ENCODE measurements at regions not wholly inside any gene's neighbourhood (a gene's known extent, or its start where the extent isn't known, plus 50 kb on each side); places are given as distances from the start of the nearest gene placed in this dataset.
"Not testable (repeated sequence)": the region's sequence is repeated elsewhere in the genome, so short reads cannot be mapped to it uniquely, and the experiment has no call there.

DNA sequence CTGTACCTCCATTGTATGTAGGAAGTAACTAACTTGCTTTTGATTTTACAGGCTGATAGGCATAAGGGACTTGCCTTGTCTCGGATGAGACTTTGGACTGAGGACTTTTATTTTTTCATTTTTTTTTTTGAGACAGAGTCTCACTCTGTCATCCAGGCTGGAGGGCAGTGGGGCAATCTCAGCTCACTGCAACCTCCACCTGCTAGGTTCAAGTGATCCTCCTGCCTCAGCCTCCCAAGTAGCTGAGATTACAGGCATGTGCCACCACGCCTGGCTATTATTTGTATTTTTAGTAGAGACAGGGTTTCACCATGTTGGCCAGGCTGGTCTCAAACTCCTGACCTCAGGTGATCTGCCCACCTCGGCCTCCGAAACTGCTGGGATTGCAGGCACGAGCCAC, 80.2 kb upstream of the SYN3 start:
- not testable (repeated sequence) for H3K36me3 ChIP-seq (ENCODE audit: control insufficient read depth in 1 of 2, insufficient read depth in 2 of 2, low read length in 2 of 2); H3K4me3 ChIP-seq (ENCODE audit: low read depth in 1 of 2, low read length in 2 of 2); H3K27ac ChIP-seq (ENCODE audit: low read length); H3K4me1 ChIP-seq (ENCODE audit: control insufficient read depth in 1 of 2, insufficient read depth in 2 of 2, low read length in 2 of 2); H3K27me3 ChIP-seq (ENCODE audit: low read depth, low read length)
- peaks cover 0 to 13% of the 10 kb centered on the region in 2 donors for H3K9me3 ChIP-seq (ENCODE audit: control insufficient read depth in 1 of 2, low read length in 2 of 2)

DNA sequence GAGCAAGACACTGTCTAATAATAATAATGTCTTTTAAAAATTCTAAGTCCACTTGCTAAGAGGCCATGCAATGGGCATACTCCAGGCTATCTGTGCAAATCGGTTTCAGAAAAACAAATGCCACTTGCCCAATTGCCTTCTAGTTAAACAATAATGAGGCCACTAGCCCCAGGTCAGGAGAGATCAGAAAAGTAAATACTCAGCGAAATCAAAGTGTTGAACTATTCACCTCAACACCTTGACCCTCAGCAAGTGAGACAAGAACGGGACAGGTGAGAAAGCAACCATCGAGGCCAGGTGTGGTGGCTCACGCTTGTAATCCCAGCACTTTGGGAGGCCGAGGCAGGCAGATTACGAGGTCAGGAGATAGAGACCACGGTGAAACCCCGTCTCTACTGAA, 72.3 kb upstream of the SYN3 start:
- H3K27ac ChIP-seq (ENCODE audit: low read length) = no peak overlapping the region
- H3K4me1 ChIP-seq (ENCODE audit: control insufficient read depth in 1 of 2, insufficient read depth in 2 of 2, low read length in 2 of 2) = no peaks in the 10 kb centered on the region
- no peaks in the 10 kb centered on the region for H3K36me3 ChIP-seq (ENCODE audit: control insufficient read depth in 1 of 2, insufficient read depth in 2 of 2, low read length in 2 of 2)

DNA sequence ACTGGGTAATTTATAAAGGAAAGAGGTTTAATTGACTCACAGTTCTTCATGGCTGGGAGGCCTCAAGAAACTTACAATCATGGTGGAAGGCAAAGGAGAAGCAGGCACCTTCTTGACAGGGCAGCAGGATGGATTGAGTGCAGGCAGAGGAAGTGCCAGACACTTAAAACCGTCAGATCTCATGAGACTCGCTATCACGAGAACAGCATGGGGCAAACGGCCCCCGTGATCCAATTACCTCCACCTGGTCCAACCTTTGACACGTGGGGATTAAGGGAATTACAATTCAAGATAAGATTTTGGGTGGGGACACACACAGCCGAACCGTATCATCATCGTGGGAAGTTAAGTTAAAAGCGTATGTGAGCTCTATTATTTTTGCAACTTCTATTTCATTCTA, 71.4 kb upstream of the SYN3 start:
- Histone ChIP-seq H3K27ac (ENCODE audit: low read length) (no peak overlapping the region), H3K9me3 (ENCODE audit: control insufficient read depth in 1 of 2, low read length in 2 of 2) (no peaks in the 10 kb centered on the region), H3K4me3 (ENCODE audit: low read depth in 1 of 2, low read length in 2 of 2) (no peak overlapping the region)

More for the DNA sequence above, 72.3 kb upstream of the SYN3 start:
- H3K4me3 ChIP-seq (ENCODE audit: low read depth in 1 of 2, low read length in 2 of 2) = no peak overlapping the region
- H3K9me3 ChIP-seq (ENCODE audit: control insufficient read depth in 1 of 2, low read length in 2 of 2) = no peaks in the 10 kb centered on the region
- no peaks in the 10 kb centered on the region for H3K27me3 ChIP-seq (ENCODE audit: low read depth, low read length)

DNA sequence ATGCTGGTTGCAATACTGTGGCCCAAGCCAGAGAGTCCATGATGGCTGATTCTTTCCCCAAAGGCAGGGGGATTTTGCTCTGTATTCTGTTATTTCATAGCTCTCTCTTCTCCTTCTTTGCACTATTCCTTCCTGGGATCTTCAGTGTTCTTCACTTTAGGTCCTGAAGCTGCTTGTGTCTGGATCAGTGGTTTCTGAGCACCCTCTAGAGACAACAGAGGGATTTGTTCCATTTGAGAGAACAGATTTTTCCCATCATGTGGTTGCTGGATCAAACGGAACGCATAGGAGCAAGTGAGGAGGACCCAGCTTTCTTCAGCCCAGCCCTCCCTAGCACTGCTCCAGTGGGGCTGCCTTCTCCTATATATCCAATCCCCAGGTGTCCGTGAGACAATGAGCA, 68.7 kb upstream of the SYN3 start:
- Histone ChIP-seq H3K4me1 (ENCODE audit: control insufficient read depth in 1 of 2, insufficient read depth in 2 of 2, low read length in 2 of 2) (no peaks in the 10 kb centered on the region), H3K27me3 (ENCODE audit: low read depth, low read length) (no peaks in the 10 kb centered on the region), H3K36me3 (ENCODE audit: control insufficient read depth in 1 of 2, insufficient read depth in 2 of 2, low read length in 2 of 2) (no peaks in the 10 kb centered on the region), H3K27ac (ENCODE audit: low read length) (no peak overlapping the region), H3K9me3 (ENCODE audit: control insufficient read depth in 1 of 2, low read length in 2 of 2) (no peaks in the 10 kb centered on the region), H3K4me3 (ENCODE audit: low read depth in 1 of 2, low read length in 2 of 2) (no peak overlapping the region)

More for the DNA sequence above, 71.4 kb upstream of the SYN3 start:
- no peaks in the 10 kb centered on the region for H3K4me1 ChIP-seq (ENCODE audit: control insufficient read depth in 1 of 2, insufficient read depth in 2 of 2, low read length in 2 of 2)
- no peaks in the 10 kb centered on the region for H3K36me3 ChIP-seq (ENCODE audit: control insufficient read depth in 1 of 2, insufficient read depth in 2 of 2, low read length in 2 of 2)
- no peaks in the 10 kb centered on the region for H3K27me3 ChIP-seq (ENCODE audit: low read depth, low read length)

DNA sequence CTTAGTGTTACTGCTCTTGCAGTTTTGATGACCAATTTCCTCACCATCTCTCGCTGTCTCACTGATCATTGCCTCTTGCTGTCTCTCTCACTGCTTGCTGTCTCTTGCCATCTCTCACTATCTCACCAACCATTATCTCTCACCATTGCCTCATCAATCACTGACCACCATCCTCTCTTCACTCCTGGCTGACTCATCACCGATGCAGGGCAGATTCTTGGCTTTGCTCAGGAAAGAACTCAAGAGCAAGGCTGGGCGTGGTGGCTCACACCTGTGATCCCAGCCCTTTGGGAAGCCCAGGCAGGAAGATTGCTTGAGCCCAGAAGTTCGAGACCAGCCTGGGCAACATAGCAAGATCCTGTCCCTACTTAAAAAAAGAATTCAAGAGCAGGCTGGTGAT, 66.3 kb upstream of the SYN3 start:
- Histone ChIP-seq H3K36me3 (ENCODE audit: control insufficient read depth in 1 of 2, insufficient read depth in 2 of 2, low read length in 2 of 2) (no peaks in the 10 kb centered on the region), H3K27ac (ENCODE audit: low read length) (no peak overlapping the region), H3K9me3 (ENCODE audit: control insufficient read depth in 1 of 2, low read length in 2 of 2) (no peaks in the 10 kb centered on the region), H3K27me3 (ENCODE audit: low read depth, low read length) (no peaks in the 10 kb centered on the region), H3K4me3 (ENCODE audit: low read depth in 1 of 2, low read length in 2 of 2) (no peak overlapping the region), H3K4me1 (ENCODE audit: control insufficient read depth in 1 of 2, insufficient read depth in 2 of 2, low read length in 2 of 2) (no peaks in the 10 kb centered on the region)

DNA sequence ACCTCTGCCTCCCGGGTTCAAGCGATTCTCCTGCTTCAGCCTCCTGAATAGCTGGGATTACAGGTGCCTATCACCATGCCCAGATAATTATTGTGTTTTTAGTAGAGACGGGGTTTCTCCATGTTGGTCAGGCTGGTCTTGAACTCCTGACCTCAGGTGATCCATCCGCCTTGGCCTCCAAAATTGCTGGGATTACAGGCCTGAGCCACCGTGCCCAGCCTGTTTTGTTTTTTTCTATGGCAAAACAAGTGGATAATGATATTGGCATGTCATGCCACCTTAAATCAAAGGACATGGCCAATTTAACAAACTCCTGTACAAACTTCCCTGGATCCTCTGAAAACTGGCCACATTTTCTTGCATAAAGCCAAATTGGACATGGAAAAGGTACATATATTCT, 64.3 kb upstream of the SYN3 start:
- H3K9me3 ChIP-seq (ENCODE audit: control insufficient read depth in 1 of 2, low read length in 2 of 2); H3K27me3 ChIP-seq (ENCODE audit: low read depth, low read length); H3K4me3 ChIP-seq (ENCODE audit: low read depth in 1 of 2, low read length in 2 of 2); H3K27ac ChIP-seq (ENCODE audit: low read length); H3K36me3 ChIP-seq (ENCODE audit: control insufficient read depth in 1 of 2, insufficient read depth in 2 of 2, low read length in 2 of 2); H3K4me1 ChIP-seq (ENCODE audit: control insufficient read depth in 1 of 2, insufficient read depth in 2 of 2, low read length in 2 of 2): not testable (repeated sequence)

DNA sequence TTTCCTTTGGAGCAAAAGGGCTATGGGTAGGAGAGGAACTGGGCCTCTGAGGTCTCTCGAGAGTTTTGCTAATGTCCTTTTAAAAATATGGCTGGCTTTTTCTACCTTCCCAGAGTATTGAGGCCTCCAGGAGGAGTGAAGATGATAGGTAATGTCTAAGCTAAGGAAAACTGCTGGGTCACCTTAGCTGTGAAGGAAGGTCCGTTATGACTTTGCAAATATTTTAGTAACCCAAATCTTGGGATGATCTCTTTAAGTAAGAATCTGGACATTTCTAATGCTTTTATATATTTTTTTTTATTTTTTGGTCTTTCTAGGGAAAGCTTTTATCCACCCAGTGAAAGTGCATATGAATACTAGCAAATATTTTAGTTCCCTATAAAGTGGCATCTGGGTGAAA, 60.9 kb upstream of the SYN3 start:
- Histone ChIP-seq H3K27ac (ENCODE audit: low read length) (no peak overlapping the region), H3K27me3 (ENCODE audit: low read depth, low read length) (no peaks in the 10 kb centered on the region), H3K36me3 (ENCODE audit: control insufficient read depth in 1 of 2, insufficient read depth in 2 of 2, low read length in 2 of 2) (no peaks in the 10 kb centered on the region), H3K4me3 (ENCODE audit: low read depth in 1 of 2, low read length in 2 of 2) (no peak overlapping the region), H3K9me3 (ENCODE audit: control insufficient read depth in 1 of 2, low read length in 2 of 2) (no peaks in the 10 kb centered on the region), H3K4me1 (ENCODE audit: control insufficient read depth in 1 of 2, insufficient read depth in 2 of 2, low read length in 2 of 2) (no peaks in the 10 kb centered on the region)

DNA sequence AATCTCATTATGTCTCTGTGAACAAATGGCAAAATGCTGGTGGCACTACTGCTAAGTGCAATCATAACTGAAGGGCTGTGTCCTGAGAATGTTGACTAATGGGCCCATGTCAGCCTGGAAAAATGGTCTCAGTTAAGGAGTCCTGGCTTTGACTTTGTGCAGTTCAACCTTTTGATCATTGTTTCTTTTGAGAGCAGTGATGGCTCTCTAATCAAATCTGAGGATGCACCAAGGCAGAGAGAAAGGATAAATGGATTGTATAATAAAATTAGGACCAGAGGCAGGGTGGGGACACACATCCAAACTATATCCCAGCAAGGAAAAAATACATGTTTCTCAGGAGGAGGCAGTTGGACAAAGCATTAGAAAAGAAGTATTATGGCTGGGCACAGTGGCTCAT, 59.6 kb upstream of the SYN3 start:
- H3K36me3 ChIP-seq (ENCODE audit: control insufficient read depth in 1 of 2, insufficient read depth in 2 of 2, low read length in 2 of 2) = no peaks in the 10 kb centered on the region
- H3K27me3 ChIP-seq (ENCODE audit: low read depth, low read length) = no peaks in the 10 kb centered on the region
- H3K4me1 ChIP-seq (ENCODE audit: control insufficient read depth in 1 of 2, insufficient read depth in 2 of 2, low read length in 2 of 2) = no peaks in the 10 kb centered on the region
- H3K27ac ChIP-seq (ENCODE audit: low read length) = no peak overlapping the region
- H3K4me3 ChIP-seq (ENCODE audit: low read depth in 1 of 2, low read length in 2 of 2) = no peak overlapping the region
- no peaks in the 10 kb centered on the region for H3K9me3 ChIP-seq (ENCODE audit: control insufficient read depth in 1 of 2, low read length in 2 of 2)

DNA sequence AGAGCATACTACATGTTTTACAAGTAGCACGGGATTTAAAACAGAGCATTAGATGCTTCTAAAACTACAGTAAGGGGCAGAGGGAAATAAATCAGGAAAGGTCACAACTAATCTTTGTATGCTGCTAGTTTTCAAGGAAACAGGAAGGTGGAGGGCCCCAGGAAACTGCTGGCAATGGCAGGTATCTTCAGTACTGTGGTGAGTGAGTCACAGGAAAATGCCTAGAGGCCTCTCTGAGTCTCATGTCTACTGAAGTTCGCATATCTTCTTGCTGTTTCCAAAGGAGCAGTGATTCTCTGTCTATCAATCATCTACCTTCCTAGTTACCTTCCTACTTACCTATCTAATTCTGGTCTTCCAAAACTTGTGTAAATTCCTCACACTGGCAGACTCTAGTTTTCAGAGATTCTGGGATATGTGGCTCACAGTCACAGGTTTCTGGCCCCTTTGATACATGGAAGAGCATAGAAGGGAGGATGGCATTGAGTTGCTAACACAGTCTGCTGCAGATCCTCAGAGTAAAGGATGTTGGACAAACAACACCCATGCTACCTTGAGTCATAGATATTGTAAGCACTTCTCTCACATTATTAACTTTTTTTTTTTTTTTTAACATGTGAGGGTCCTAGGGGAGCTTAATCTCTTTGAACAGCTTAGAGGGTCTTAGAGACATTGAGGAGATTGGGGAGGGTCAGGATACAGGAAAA, 58.8 kb upstream of the SYN3 start:
- H3K27ac ChIP-seq (ENCODE audit: low read length) = no peak overlapping the region
- no peaks in the 10 kb centered on the region for H3K9me3 ChIP-seq (ENCODE audit: control insufficient read depth in 1 of 2, low read length in 2 of 2)
- H3K4me3 ChIP-seq (ENCODE audit: low read depth in 1 of 2, low read length in 2 of 2) = no peak overlapping the region
- H3K4me1 ChIP-seq (ENCODE audit: control insufficient read depth in 1 of 2, insufficient read depth in 2 of 2, low read length in 2 of 2) = no peaks in the 10 kb centered on the region
- H3K27me3 ChIP-seq (ENCODE audit: low read depth, low read length) = no peaks in the 10 kb centered on the region
- no peaks in the 10 kb centered on the region for H3K36me3 ChIP-seq (ENCODE audit: control insufficient read depth in 1 of 2, insufficient read depth in 2 of 2, low read length in 2 of 2)

DNA sequence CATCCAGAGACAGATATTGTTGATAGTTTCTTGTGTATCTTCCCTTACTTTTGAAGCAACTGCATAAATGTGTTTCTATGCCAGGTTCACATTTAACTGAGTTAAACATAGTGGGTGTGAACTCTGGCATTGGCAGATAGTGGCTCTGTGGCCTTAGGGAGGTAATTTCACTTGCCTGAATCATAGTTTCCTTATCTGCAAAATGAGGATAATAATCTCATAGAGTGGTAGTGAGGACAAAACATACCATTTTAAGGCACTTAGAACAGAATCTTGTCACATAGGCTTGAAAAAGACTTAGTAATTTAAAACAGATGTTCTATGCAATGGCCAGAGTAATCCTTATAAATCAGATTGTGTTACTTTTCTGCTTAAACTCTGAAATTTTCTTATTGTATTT, 56.4 kb upstream of the SYN3 start:
- Histone ChIP-seq H3K36me3 (ENCODE audit: control insufficient read depth in 1 of 2, insufficient read depth in 2 of 2, low read length in 2 of 2) (no peaks in the 10 kb centered on the region), H3K9me3 (ENCODE audit: control insufficient read depth in 1 of 2, low read length in 2 of 2) (no peaks in the 10 kb centered on the region), H3K4me1 (ENCODE audit: control insufficient read depth in 1 of 2, insufficient read depth in 2 of 2, low read length in 2 of 2) (no peaks in the 10 kb centered on the region), H3K27me3 (ENCODE audit: low read depth, low read length) (no peaks in the 10 kb centered on the region), H3K4me3 (ENCODE audit: low read depth in 1 of 2, low read length in 2 of 2) (no peak overlapping the region), H3K27ac (ENCODE audit: low read length) (no peak overlapping the region)

DNA sequence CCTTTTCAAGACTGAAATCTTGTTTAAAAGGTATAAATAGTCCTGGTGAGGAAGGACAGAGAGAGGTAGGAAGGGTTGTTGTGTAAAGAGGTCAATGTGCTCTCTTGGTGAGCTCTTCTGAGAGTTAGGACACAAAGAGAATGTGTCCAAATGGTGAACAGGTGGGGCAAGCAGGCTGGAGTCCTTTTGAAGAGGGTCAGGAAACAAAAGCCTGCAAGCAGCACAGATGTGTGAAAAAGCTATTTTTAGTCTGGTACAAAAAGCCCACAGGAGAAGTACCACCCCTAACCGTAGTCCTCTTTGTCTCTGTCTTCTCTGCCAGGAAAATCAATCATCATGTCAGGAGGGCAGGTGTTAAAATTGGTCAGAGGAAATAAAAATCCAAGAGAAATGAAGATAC, 54.4 kb upstream of the SYN3 start:
- Histone ChIP-seq H3K27ac (ENCODE audit: low read length) (no peak overlapping the region), H3K4me3 (ENCODE audit: low read depth in 1 of 2, low read length in 2 of 2) (no peak overlapping the region), H3K9me3 (ENCODE audit: control insufficient read depth in 1 of 2, low read length in 2 of 2) (no peaks in the 10 kb centered on the region), H3K27me3 (ENCODE audit: low read depth, low read length) (no peaks in the 10 kb centered on the region), H3K4me1 (ENCODE audit: control insufficient read depth in 1 of 2, insufficient read depth in 2 of 2, low read length in 2 of 2) (no peaks in the 10 kb centered on the region), H3K36me3 (ENCODE audit: control insufficient read depth in 1 of 2, insufficient read depth in 2 of 2, low read length in 2 of 2) (no peaks in the 10 kb centered on the region)

DNA sequence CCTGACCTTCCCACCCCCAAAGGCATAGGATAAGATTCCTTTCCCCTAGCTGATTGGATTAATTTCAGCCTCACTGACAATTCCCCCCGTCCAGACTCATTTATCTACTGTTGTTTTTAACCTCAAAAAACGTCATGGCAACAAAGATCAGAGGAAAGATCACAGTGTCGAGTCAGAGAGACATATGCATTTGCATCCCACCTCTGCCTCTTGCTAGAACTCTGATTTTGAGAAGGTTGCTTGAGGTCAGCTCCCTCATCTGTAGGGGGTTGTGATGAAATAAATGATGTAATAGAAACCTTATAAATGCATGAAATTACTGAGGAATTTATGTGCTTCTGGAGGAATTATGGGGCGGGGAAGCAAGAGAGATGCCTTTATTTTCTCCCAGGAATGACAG, 53.3 kb upstream of the SYN3 start:
- no peaks in the 10 kb centered on the region for H3K27me3 ChIP-seq (ENCODE audit: low read depth, low read length)
- no peaks in the 10 kb centered on the region for H3K9me3 ChIP-seq (ENCODE audit: control insufficient read depth in 1 of 2, low read length in 2 of 2)
- no peak overlapping the region for H3K4me3 ChIP-seq (ENCODE audit: low read depth in 1 of 2, low read length in 2 of 2)
- H3K4me1 ChIP-seq (ENCODE audit: control insufficient read depth in 1 of 2, insufficient read depth in 2 of 2, low read length in 2 of 2) = no peaks in the 10 kb centered on the region
- H3K36me3 ChIP-seq (ENCODE audit: control insufficient read depth in 1 of 2, insufficient read depth in 2 of 2, low read length in 2 of 2) = no peaks in the 10 kb centered on the region
- H3K27ac ChIP-seq (ENCODE audit: low read length) = no peak overlapping the region
